HG03159 (cell line): ENCODE measurements at regions not wholly inside any gene's neighbourhood (a gene's known extent, or its start where the extent isn't known, plus 50 kb on each side); places are given as distances from the start of the nearest gene placed in this dataset.

Experiments
- ATAC-seq: cut with Tn5 transposase; IDR thresholded peaks from one replicate; pipeline ENCODE4 v1.9.1; 2021; ENCODE audit warnings: mild to moderate bottlenecking, moderate library complexity; ENCODE audit not compliant: unreplicated experiment

GRCh38 chr1:239221656-239222055, 164.7 kb upstream of the CHRM3 start:
- ATAC-seq, result no peak

- no peak for ATAC-seq
Observed at GRCh38 chr1:239219679-239220078, 166.7 kb upstream of the CHRM3 start.

- no peak for ATAC-seq
Observed at GRCh38 chr1:239218301-239218700, 168.1 kb upstream of the CHRM3 start.

- ATAC-seq, result no peak
Observed at GRCh38 chr1:239212811-239213220, 173.6 kb upstream of the CHRM3 start.

- ATAC-seq, result no peak
Observed at GRCh38 chr1:239209591-239209990, 176.8 kb upstream of the CHRM3 start.

- no peak for ATAC-seq
Observed at GRCh38 chr1:239204401-239204800, 182.0 kb upstream of the CHRM3 start.

GRCh38 chr1:239197871-239198270, 188.5 kb upstream of the CHRM3 start:
- no peak for ATAC-seq

- no peak for ATAC-seq
Observed at GRCh38 chr1:239189998-239190512, 196.3 kb upstream of the CHRM3 start.

GRCh38 chr1:239186487-239186886, 199.9 kb upstream of the CHRM3 start:
- no peak for ATAC-seq

GRCh38 chr1:239185245-239185619, 201.1 kb upstream of the CHRM3 start:
- ATAC-seq, result no peak

GRCh38 chr1:239184561-239185244, 201.7 kb upstream of the CHRM3 start:
- no peak for ATAC-seq

GRCh38 chr1:239178961-239179360, 207.4 kb upstream of the CHRM3 start:
- ATAC-seq, result no peak

GRCh38 chr1:239174880-239175279, 211.5 kb upstream of the CHRM3 start:
- no peak for ATAC-seq

- ATAC-seq, result no peak
Observed at GRCh38 chr1:239170828-239171227, 215.5 kb upstream of the CHRM3 start.

- no peak for ATAC-seq
Observed at GRCh38 chr1:239169276-239169675, 217.1 kb upstream of the CHRM3 start.

GRCh38 chr1:239164451-239165180, 221.8 kb upstream of the CHRM3 start:
- ATAC-seq, result no peak

GRCh38 chr1:239155466-239156091, 230.8 kb upstream of the CHRM3 start:
- ATAC-seq, result no peak

- no peak for ATAC-seq
Observed at GRCh38 chr1:239151937-239152336, 234.4 kb upstream of the CHRM3 start.

- no peak for ATAC-seq
Observed at GRCh38 chr1:239140968-239141367, 245.4 kb upstream of the CHRM3 start.

- no peak for ATAC-seq
Observed at GRCh38 chr1:239139801-239140200, 246.6 kb upstream of the CHRM3 start.

- ATAC-seq, result no peak
Observed at GRCh38 chr1:239128541-239128940, 257.8 kb upstream of the CHRM3 start.

GRCh38 chr1:239126884-239127283, 259.5 kb upstream of the CHRM3 start:
- ATAC-seq, result no peak
